AG08396 (cell line): ENCODE measurements at regions not wholly inside any gene's neighbourhood (a gene's known extent, or its start where the extent isn't known, plus 50 kb on each side); places are given as distances from the start of the nearest gene placed in this dataset.

Experiments used
- DNase-seq: peaks from one replicate; pipeline ENCODE4 v3.0.0; 2012; ENCODE audit warnings: low spot score, mixed read lengths

GRCh38 chr12:92554158-92555073 is 148.4 kb upstream of the PLEKHG7 start:
- DNase-seq, result no peak

GRCh38 chr12:92553389-92553788 is 149.4 kb upstream of the PLEKHG7 start:
- no peak for DNase-seq

GRCh38 chr12:92552412-92553108 is 150.2 kb upstream of the PLEKHG7 start:
- DNase-seq, result no peak

- peak; percentile 35 for DNase-seq
Observed at GRCh38 chr12:92551853-92552397, 150.9 kb upstream of the PLEKHG7 start.

GRCh38 chr12:92551210-92551609 is 151.6 kb upstream of the PLEKHG7 start:
- no peak for DNase-seq

GRCh38 chr12:92550661-92551060 is 152.1 kb upstream of the PLEKHG7 start:
- no peak for DNase-seq

- no peak for DNase-seq
Observed at GRCh38 chr12:92550254-92550653, 152.5 kb upstream of the PLEKHG7 start.

GRCh38 chr12:92549516-92549915 is 153.3 kb upstream of the PLEKHG7 start:
- DNase-seq, result no peak

GRCh38 chr12:92547906-92548305 is 154.9 kb upstream of the PLEKHG7 start:
- DNase-seq, result no peak

- no peak for DNase-seq
Observed at GRCh38 chr12:92547420-92547819, 155.4 kb upstream of the PLEKHG7 start.

- no peak for DNase-seq
Observed at GRCh38 chr12:92546635-92547348, 156.0 kb upstream of the PLEKHG7 start.

- DNase-seq, result no peak
Observed at GRCh38 chr12:92546259-92546634, 156.5 kb upstream of the PLEKHG7 start.

GRCh38 chr12:92544322-92544721 is 158.5 kb upstream of the PLEKHG7 start:
- DNase-seq, result no peak

- no peak for DNase-seq
Observed at GRCh38 chr12:92543840-92544239, 158.9 kb upstream of the PLEKHG7 start.

GRCh38 chr12:92543359-92543758 is 159.4 kb upstream of the PLEKHG7 start:
- no peak for DNase-seq

GRCh38 chr12:92541731-92542130 is 161.1 kb upstream of the PLEKHG7 start:
- no peak for DNase-seq

GRCh38 chr12:92540782-92541423 is 161.9 kb upstream of the PLEKHG7 start:
- no peak for DNase-seq

GRCh38 chr12:92539976-92540781 is 162.6 kb upstream of the PLEKHG7 start:
- DNase-seq, result no peak

- DNase-seq, result no peak
Observed at GRCh38 chr12:92539110-92539749, 163.6 kb upstream of the PLEKHG7 start.

- DNase-seq, result no peak
Observed at GRCh38 chr12:92537290-92537960, 165.4 kb upstream of the PLEKHG7 start.
